ENCODE measurements at regions not wholly inside any gene's neighbourhood (a gene's known extent, or its start where the extent isn't known, plus 50 kb on each side); places are given as distances from the start of the nearest gene placed in this dataset.
"Not testable (repeated sequence)": the region's sequence is repeated elsewhere in the genome, so short reads cannot be mapped to it uniquely, and the experiment has no call there.

- POLR2A ChIA-PET = no interaction called here
- TF ChIP-seq CTCF (IDR thresholded peaks at IDR 0.05; ENCODE audit: low read depth, low read length) = no peak
- no peaks in the 10 kb centered on the region for H3K9me3 ChIP-seq (ENCODE audit: control insufficient read depth, insufficient read depth, low read length)
- H3K4me3 ChIP-seq (ENCODE audit: low read depth, low read length) = no peak overlapping the region
- H3K27me3 ChIP-seq (ENCODE audit: control insufficient read depth, insufficient read depth, low read length) = no peaks in the 10 kb centered on the region
- CTCF ChIA-PET = no interaction called here
- no peak overlapping the region for H3K27ac ChIP-seq (ENCODE audit: low read depth, low read length)
- DNase-seq (ENCODE audit: low read depth, low spot score) = no peak
Observed at GRCh38 chr6:137552146-137552545, 58.0 kb upstream of the OLIG3 start.

- Histone ChIP-seq H3K4me3 (ENCODE audit: low read depth, low read length) (no peak overlapping the region), H3K9me3 (ENCODE audit: control insufficient read depth, insufficient read depth, low read length) (no peaks in the 10 kb centered on the region), H3K27ac (ENCODE audit: low read depth, low read length) (no peak overlapping the region), H3K27me3 (ENCODE audit: control insufficient read depth, insufficient read depth, low read length) (no peaks in the 10 kb centered on the region)
- ChIA-PET CTCF (no interaction called here), POLR2A (no interaction called here)
- no peak for TF ChIP-seq CTCF (IDR thresholded peaks at IDR 0.05; ENCODE audit: low read depth, low read length)
- no peak for DNase-seq (ENCODE audit: low read depth, low spot score)
Observed at GRCh38 chr6:137552809-137553208, 58.6 kb upstream of the OLIG3 start.

- CTCF ChIA-PET; H3K9me3 ChIP-seq (ENCODE audit: control insufficient read depth, insufficient read depth, low read length); H3K27me3 ChIP-seq (ENCODE audit: control insufficient read depth, insufficient read depth, low read length); H3K27ac ChIP-seq (ENCODE audit: low read depth, low read length); DNase-seq (ENCODE audit: low read depth, low spot score); H3K4me3 ChIP-seq (ENCODE audit: low read depth, low read length); POLR2A ChIA-PET: not testable (repeated sequence)
Observed at GRCh38 chr6:137559521-137560183, 65.5 kb upstream of the OLIG3 start.

GRCh38 chr6:137560184-137560563 lies 66.0 kb upstream of the OLIG3 start:
- H3K27me3 ChIP-seq (ENCODE audit: control insufficient read depth, insufficient read depth, low read length) = no peaks in the 10 kb centered on the region
- ChIA-PET POLR2A (no interaction called here), CTCF (no interaction called here)
- DNase-seq (ENCODE audit: low read depth, low spot score) = no peak
- H3K27ac ChIP-seq (ENCODE audit: low read depth, low read length) = no peak overlapping the region
- H3K4me3 ChIP-seq (ENCODE audit: low read depth, low read length) = no peak overlapping the region
- TF ChIP-seq CTCF (IDR thresholded peaks at IDR 0.05; ENCODE audit: low read depth, low read length) = no peak
- no peaks in the 10 kb centered on the region for H3K9me3 ChIP-seq (ENCODE audit: control insufficient read depth, insufficient read depth, low read length)

GRCh38 chr6:137568067-137568466 lies 73.9 kb upstream of the OLIG3 start:
- CTCF ChIA-PET = no interaction called here
- DNase-seq (ENCODE audit: low read depth, low spot score) = no peak
- Histone ChIP-seq H3K27me3 (ENCODE audit: control insufficient read depth, insufficient read depth, low read length) (no peaks in the 10 kb centered on the region), H3K4me3 (ENCODE audit: low read depth, low read length) (no peak overlapping the region), H3K9me3 (ENCODE audit: control insufficient read depth, insufficient read depth, low read length) (no peaks in the 10 kb centered on the region), H3K27ac (ENCODE audit: low read depth, low read length) (no peak overlapping the region)
- TF ChIP-seq CTCF (IDR thresholded peaks at IDR 0.05; ENCODE audit: low read depth, low read length) = no peak
- POLR2A ChIA-PET = no interaction called here

- CTCF ChIA-PET = interaction anchor here (0.7 to 1.4 kb wide), 4 partner anchors 13 to 476 kb away, joined by 3 to 4 read pairs (median 4); no protein-coding TSS in a partner anchor
- no peak for TF ChIP-seq CTCF (IDR thresholded peaks at IDR 0.05; ENCODE audit: low read depth, low read length)
- POLR2A ChIA-PET = no interaction called here
Observed at GRCh38 chr6:137570393-137570792, 76.2 kb upstream of the OLIG3 start.

More at GRCh38 chr6:137570393-137570792, 76.2 kb upstream of the OLIG3 start:
- Histone ChIP-seq H3K27me3 (ENCODE audit: control insufficient read depth, insufficient read depth, low read length) (no peaks in the 10 kb centered on the region), H3K9me3 (ENCODE audit: control insufficient read depth, insufficient read depth, low read length) (no peaks in the 10 kb centered on the region), H3K4me3 (ENCODE audit: low read depth, low read length) (no peak overlapping the region), H3K27ac (ENCODE audit: low read depth, low read length) (no peak overlapping the region)
- no peak for DNase-seq (ENCODE audit: low read depth, low spot score)

All from AG04450 (cell line).